Mammary epithelial cell (primary cell): ENCODE measurements at regions not wholly inside any gene's neighbourhood (a gene's known extent, or its start where the extent isn't known, plus 50 kb on each side); places are given as distances from the start of the nearest gene placed in this dataset.

ENCODE experiments used
- CTCF ChIP-seq, 2 donors: IDR thresholded peaks in 1 of 2; conservative IDR thresholded peaks in 1 of 2; 2 replicates each; pipeline ENCODE4 v1.5.1; 2011 to 2012; ENCODE audit warnings: inconsistent platforms in 2 of 2, low read length in 2 of 2, mild to moderate bottlenecking in 2 of 2, control low read depth in 1 of 2, low read depth in 1 of 2; ENCODE audit not compliant: insufficient read depth in 1 of 2; ENCODE audit errors: extremely low read depth in 1 of 2
- EZH2 ChIP-seq: IDR thresholded peaks from 2 replicates; pipeline ENCODE4 v1.6.1; 2012; ENCODE audit warnings: low read length, inconsistent platforms, borderline replicate concordance

GRCh38 chr1:66450043-66450514 is 83.9 kb upstream of the SGIP1 start:
- TF ChIP-seq CTCF (conservative IDR thresholded peaks at IDR 0.05 in 1 of 2, IDR thresholded peaks at IDR 0.05 in 1 of 2; ENCODE audit: extremely low read depth in 1 of 2, insufficient read depth in 1 of 2, low read depth in 1 of 2, low read length in 2 of 2) (no peak), EZH2 (no peak)
